Naive B cell (primary cell): ENCODE measurements at regions not wholly inside any gene's neighbourhood (a gene's known extent, or its start where the extent isn't known, plus 50 kb on each side); places are given as distances from the start of the nearest gene placed in this dataset.

Experiments used
- ATAC-seq, 2 donors: fragments of 150-1000 bp; cut with Tn5 transposase; 2 replicates each; pipeline ENCODE4 v1.10.0; 2021; ENCODE audit warnings: low read depth in 2 of 2, mild to moderate bottlenecking in 2 of 2, moderate library complexity in 2 of 2
- DNase-seq: peaks from one replicate; pipeline ENCODE4 v3.0.0; 2022
- H3K27ac Mint-ChIP-seq, 6 donors: one replicate each; pipeline ENCODE4 v1.8.0; 2020 to 2022; ENCODE audit warnings: mild to moderate bottlenecking in 6 of 6, mixed read lengths in 6 of 6, moderate library complexity in 5 of 6, inconsistent platforms in 2 of 6
- H3K27me3 Mint-ChIP-seq, 3 donors: one replicate each; pipeline ENCODE4 v1.8.0; 2021 to 2022; ENCODE audit warnings: mixed read lengths in 3 of 3, mild to moderate bottlenecking in 1 of 3
- H3K36me3 Mint-ChIP-seq, 2 donors: one replicate each; pipeline ENCODE4 v1.8.0; 2020 to 2022; ENCODE audit warnings: mixed read lengths in 2 of 2, inconsistent platforms in 1 of 2, mild to moderate bottlenecking in 1 of 2
- H3K4me1 Mint-ChIP-seq, 3 donors: one replicate each; pipeline ENCODE4 v1.8.0; 2020 to 2022; ENCODE audit warnings: mixed read lengths in 3 of 3, inconsistent platforms in 1 of 3, mild to moderate bottlenecking in 1 of 3, moderate library complexity in 1 of 3
- H3K4me3 Mint-ChIP-seq, 8 donors: one replicate each; pipeline ENCODE4 v1.8.0; 2020 to 2022; ENCODE audit warnings: mild to moderate bottlenecking in 8 of 8, mixed read lengths in 8 of 8, moderate library complexity in 8 of 8, inconsistent platforms in 2 of 8
- H3K9me3 Mint-ChIP-seq, 7 donors: one replicate each; pipeline ENCODE4 v1.8.0; 2020 to 2022; ENCODE audit warnings: mixed read lengths in 7 of 7, mild to moderate bottlenecking in 5 of 7, inconsistent platforms in 2 of 7, moderate library complexity in 1 of 7

GRCh38 chr1:229943148-229943714, 123.8 kb upstream of the GALNT2 start:
- DNase-seq (no peak), ATAC-seq (no peak)
- H3K9me3 Mint-ChIP-seq, result peaks cover 0 to 1% (median 0%) of the 10 kb centered on the region in 7 donors
- no peak overlapping the region for H3K27ac Mint-ChIP-seq
- peaks cover 0 to 32% (median 12%) of the 10 kb centered on the region in 3 donors for H3K27me3 Mint-ChIP-seq
- no peak overlapping the region for H3K4me3 Mint-ChIP-seq
- no peaks in the 10 kb centered on the region for H3K36me3 Mint-ChIP-seq
- H3K4me1 Mint-ChIP-seq, result no peaks in the 10 kb centered on the region

GRCh38 chr1:229943988-229944743, 122.9 kb upstream of the GALNT2 start:
- ATAC-seq (no peak), DNase-seq (no peak)
- Mint-ChIP-seq H3K27ac (no peak overlapping the region), H3K4me1 (no peaks in the 10 kb centered on the region), H3K27me3 (peaks cover 0 to 32% (median 12%) of the 10 kb centered on the region in 3 donors), H3K4me3 (no peak overlapping the region), H3K36me3 (no peaks in the 10 kb centered on the region), H3K9me3 (peaks cover 0 to 1% (median 0%) of the 10 kb centered on the region in 7 donors)

- DNase-seq, result no peak
- Mint-ChIP-seq H3K27me3 (peaks cover 0 to 24% (median 11%) of the 10 kb centered on the region in 3 donors), H3K9me3 (no peaks in the 10 kb centered on the region), H3K4me1 (peaks cover 0 to under 1% (median under 1%) of the 10 kb centered on the region in 3 donors), H3K4me3 (no peak overlapping the region), H3K36me3 (no peaks in the 10 kb centered on the region), H3K27ac (no peak overlapping the region)
- ATAC-seq, result no peak
These were observed 121.2 kb upstream of the GALNT2 start for GRCh38 chr1:229945795-229946194.

- ATAC-seq, result no peak
- Mint-ChIP-seq H3K9me3 (no peaks in the 10 kb centered on the region), H3K36me3 (no peaks in the 10 kb centered on the region), H3K4me3 (no peak overlapping the region), H3K27me3 (peaks cover 0 to 18% (median 11%) of the 10 kb centered on the region in 3 donors), H3K4me1 (peaks cover 0 to 7% (median 3%) of the 10 kb centered on the region in 3 donors), H3K27ac (no peak overlapping the region)
- no peak for DNase-seq
These were observed 119.1 kb upstream of the GALNT2 start for GRCh38 chr1:229947968-229948367.

GRCh38 chr1:229948438-229948837, 118.6 kb upstream of the GALNT2 start:
- no peak overlapping the region for H3K4me3 Mint-ChIP-seq
- no peaks in the 10 kb centered on the region for H3K9me3 Mint-ChIP-seq
- H3K36me3 Mint-ChIP-seq, result no peaks in the 10 kb centered on the region
- H3K27ac Mint-ChIP-seq, result peak overlapping the region in 1 of 6 donors; percentile 40
- DNase-seq, result no peak
- H3K27me3 Mint-ChIP-seq, result peaks cover 0 to 18% (median 11%) of the 10 kb centered on the region in 3 donors
- no peak for ATAC-seq
- peaks cover 0 to 7% (median 3%) of the 10 kb centered on the region in 3 donors for H3K4me1 Mint-ChIP-seq

GRCh38 chr1:229949500-229949899, 117.5 kb upstream of the GALNT2 start:
- Mint-ChIP-seq H3K4me1 (peaks cover 0 to 13% (median 9%) of the 10 kb centered on the region in 3 donors), H3K27me3 (peaks cover 0 to 10% (median 5%) of the 10 kb centered on the region in 3 donors), H3K4me3 (no peak overlapping the region), H3K9me3 (no peaks in the 10 kb centered on the region), H3K36me3 (no peaks in the 10 kb centered on the region), H3K27ac (no peak overlapping the region)
- ATAC-seq (no peak), DNase-seq (no peak)

DNA sequence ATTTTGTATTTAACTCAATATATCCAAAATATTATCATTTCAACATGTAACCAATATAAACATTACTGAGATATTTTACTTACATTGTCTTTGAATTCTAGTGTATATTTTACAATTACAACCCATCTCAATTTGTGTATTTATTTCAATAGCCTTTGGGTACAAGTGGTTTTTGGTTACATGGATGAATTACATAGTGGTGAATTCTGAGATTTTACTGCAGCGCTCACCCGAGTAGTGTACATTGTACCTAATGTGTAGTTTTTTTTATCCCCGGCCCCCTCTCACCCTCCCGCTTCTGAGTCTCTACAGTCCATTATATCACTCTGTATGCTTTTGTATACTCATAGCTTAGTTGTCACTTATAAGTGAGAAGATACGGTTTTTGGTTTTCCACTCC, 117.0 kb upstream of the GALNT2 start:
- DNase-seq (no peak), ATAC-seq (no peak)
- H3K36me3 Mint-ChIP-seq, result no peaks in the 10 kb centered on the region
- H3K4me1 Mint-ChIP-seq, result peaks cover 0 to 13% (median 9%) of the 10 kb centered on the region in 3 donors
- H3K9me3 Mint-ChIP-seq, result no peaks in the 10 kb centered on the region
- no peak overlapping the region for H3K27ac Mint-ChIP-seq
- H3K4me3 Mint-ChIP-seq, result no peak overlapping the region
- peaks cover 0 to 7% (median 5%) of the 10 kb centered on the region in 3 donors for H3K27me3 Mint-ChIP-seq

DNA sequence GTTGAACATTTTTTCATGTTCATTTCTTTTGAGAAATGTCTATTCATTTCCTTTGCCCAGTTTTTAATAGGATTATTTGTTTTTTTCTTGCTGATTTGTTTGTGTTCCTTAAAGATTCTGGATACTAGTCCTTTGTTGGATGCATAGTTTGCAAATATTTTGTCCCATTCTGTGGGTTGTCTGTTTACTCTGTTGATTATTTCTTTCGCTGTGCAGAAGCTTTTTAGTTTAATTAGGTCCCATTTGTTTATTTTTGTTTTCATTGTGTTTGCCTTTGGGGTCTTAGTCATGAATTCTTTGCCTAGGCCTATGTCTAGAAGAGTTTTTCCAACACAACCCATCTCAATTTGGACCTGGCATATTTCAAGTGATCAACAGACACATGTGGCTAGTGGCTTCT, 116.1 kb upstream of the GALNT2 start:
- Mint-ChIP-seq H3K27ac (no peak overlapping the region), H3K27me3 (peaks cover 0 to 5% (median 0%) of the 10 kb centered on the region in 3 donors), H3K9me3 (no peaks in the 10 kb centered on the region), H3K36me3 (no peaks in the 10 kb centered on the region), H3K4me3 (no peak overlapping the region), H3K4me1 (peaks cover 0 to 13% (median 9%) of the 10 kb centered on the region in 3 donors)
- DNase-seq, result no peak
- no peak for ATAC-seq

- Mint-ChIP-seq H3K9me3 (no peaks in the 10 kb centered on the region), H3K27ac (no peak overlapping the region), H3K27me3 (peaks cover 0 to 5% (median 2%) of the 10 kb centered on the region in 3 donors), H3K4me1 (peaks cover 0 to 13% (median 9%) of the 10 kb centered on the region in 3 donors), H3K36me3 (no peaks in the 10 kb centered on the region), H3K4me3 (no peak overlapping the region)
- ATAC-seq (no peak), DNase-seq (no peak)
These were observed 115.0 kb upstream of the GALNT2 start for GRCh38 chr1:229951856-229952534.

GRCh38 chr1:229952670-229953520, 114.1 kb upstream of the GALNT2 start:
- H3K4me1 Mint-ChIP-seq, result peaks cover 0 to 13% (median 9%) of the 10 kb centered on the region in 3 donors
- ATAC-seq, result no peak
- H3K27ac Mint-ChIP-seq, result peak overlapping the region in 1 of 6 donors; percentile 5
- no peak overlapping the region for H3K4me3 Mint-ChIP-seq
- no peak for DNase-seq
- peaks cover 0 to 11% (median 5%) of the 10 kb centered on the region in 3 donors for H3K27me3 Mint-ChIP-seq
- no peaks in the 10 kb centered on the region for H3K36me3 Mint-ChIP-seq
- peaks cover 0 to 2% (median 0%) of the 10 kb centered on the region in 7 donors for H3K9me3 Mint-ChIP-seq

- Mint-ChIP-seq H3K27ac (peak overlapping the region in 1 of 6 donors; percentile 86), H3K27me3 (peaks cover 0 to 11% (median 11%) of the 10 kb centered on the region in 3 donors), H3K36me3 (no peaks in the 10 kb centered on the region), H3K4me1 (peaks cover 0 to 13% (median 9%) of the 10 kb centered on the region in 3 donors), H3K9me3 (peaks cover 0 to 2% (median 0%) of the 10 kb centered on the region in 7 donors), H3K4me3 (peak overlapping the region in 1 of 8 donors; percentile 45)
- DNase-seq, result no peak
- no peak for ATAC-seq
These were observed 113.2 kb upstream of the GALNT2 start for GRCh38 chr1:229953736-229954326.

GRCh38 chr1:229964281-229964680, 102.8 kb upstream of the GALNT2 start:
- H3K9me3 Mint-ChIP-seq, result peaks cover 0 to 9% (median 4%) of the 10 kb centered on the region in 7 donors
- H3K36me3 Mint-ChIP-seq, result peaks cover 0 to 4% of the 10 kb centered on the region in 2 donors
- H3K4me1 Mint-ChIP-seq, result no peaks in the 10 kb centered on the region
- no peak overlapping the region for H3K27ac Mint-ChIP-seq
- ATAC-seq, result no peak
- no peak overlapping the region for H3K4me3 Mint-ChIP-seq
- DNase-seq, result no peak
- peaks cover 8 to 52% (median 32%) of the 10 kb centered on the region in 3 donors for H3K27me3 Mint-ChIP-seq
